Neural progenitor cell (in vitro differentiated cells): ENCODE measurements at regions not wholly inside any gene's neighbourhood (a gene's known extent, or its start where the extent isn't known, plus 50 kb on each side); places are given as distances from the start of the nearest gene placed in this dataset.
A peak's percentile ranks its signal among the peaks of the same experiment; 100 is the strongest.

Experiments used
- DNase-seq: peaks from one replicate; pipeline ENCODE4 v3.0.0-alpha.2; 2016; ENCODE audit warnings: low spot score
- H2AFZ ChIP-seq: fragments of 200-600 bp; sonication (generic); replicated peaks from 2 replicates; pipeline ENCODE4 v1.6.1; 2016; ENCODE audit warnings: antibody characterized with exemption
- H3F3A ChIP-seq: fragments of 200-600 bp; sonication (generic); 2 replicates; pipeline ENCODE4 v1.6.1; 2016; ENCODE audit warnings: antibody characterized with exemption, low read depth
- H3K27ac ChIP-seq: fragments of 200-600 bp; sonication (generic); 2 replicates; pipeline ENCODE4 v1.5.1; 2016; ENCODE audit warnings: mild to moderate bottlenecking
- H3K27me3 ChIP-seq: fragments of 200-600 bp; sonication (generic); 2 replicates; pipeline ENCODE4 v1.6.1; 2016; ENCODE audit warnings: mild to moderate bottlenecking, moderate library complexity
- H3K36me3 ChIP-seq: fragments of 200-600 bp; sonication (generic); 2 replicates; pipeline ENCODE4 v1.5.1; 2016
- H3K4me1 ChIP-seq: fragments of 200-600 bp; sonication (generic); 2 replicates; pipeline ENCODE4 v1.6.1; 2016; ENCODE audit warnings: mixed run types
- H3K4me2 ChIP-seq: fragments of 200-600 bp; sonication (generic); 2 replicates; pipeline ENCODE4 v1.6.1; 2016
- H3K4me3 ChIP-seq: fragments of 200-600 bp; sonication (generic); 2 replicates; pipeline ENCODE4 v1.5.1; 2016
- H3K79me2 ChIP-seq: fragments of 200-600 bp; sonication (generic); 2 replicates; pipeline ENCODE4 v1.6.1; 2016; ENCODE audit warnings: low read depth
- H3K9ac ChIP-seq: fragments of 200-600 bp; sonication (generic); 2 replicates; pipeline ENCODE4 v1.6.1; 2016
- H3K9me3 ChIP-seq: fragments of 200-600 bp; sonication (generic); 2 replicates; pipeline ENCODE4 v1.5.1; 2016; ENCODE audit warnings: low read depth
- H4K20me1 ChIP-seq: fragments of 200-600 bp; sonication (generic); 2 replicates; pipeline ENCODE4 v1.6.1; 2016; ENCODE audit warnings: low read depth
- H3K27ac Mint-ChIP-seq: 3 replicates; pipeline ENCODE4 v1.8.0; 2021; ENCODE audit warnings: mixed read lengths
- H3K27me3 Mint-ChIP-seq: 2 replicates; pipeline ENCODE4 v1.8.0; 2022; ENCODE audit warnings: low read depth, mild to moderate bottlenecking, inconsistent platforms, moderate library complexity, mixed read lengths; ENCODE audit not compliant: insufficient read depth
- H3K36me3 Mint-ChIP-seq: 3 replicates; pipeline ENCODE4 v1.8.0; 2021; ENCODE audit warnings: mixed read lengths
- H3K4me1 Mint-ChIP-seq: 3 replicates; pipeline ENCODE4 v1.8.0; 2021; ENCODE audit warnings: mixed read lengths
- H3K4me3 Mint-ChIP-seq: 3 replicates; pipeline ENCODE4 v1.8.0; 2021; ENCODE audit warnings: mild to moderate bottlenecking, moderate library complexity, mixed read lengths
- H3K9me3 Mint-ChIP-seq: 3 replicates; pipeline ENCODE4 v1.8.0; 2020; ENCODE audit warnings: mixed read lengths
- CTCF ChIP-seq: fragments of 200-600 bp; sonication (generic); IDR thresholded peaks from 2 replicates; pipeline ENCODE4 v1.5.1; 2017; ENCODE audit warnings: antibody characterized with exemption, mild to moderate bottlenecking
- EZH2 ChIP-seq: fragments of 200-600 bp; sonication (generic); IDR thresholded peaks from 2 replicates; pipeline ENCODE4 v1.6.1; 2017; ENCODE audit warnings: antibody characterized with exemption, mild to moderate bottlenecking, moderate library complexity
- EZH2phosphoT487 ChIP-seq: fragments of 200-600 bp; sonication (generic); IDR thresholded peaks from 2 replicates; pipeline ENCODE4 v1.6.1; 2017; ENCODE audit warnings: antibody characterized with exemption

DNA sequence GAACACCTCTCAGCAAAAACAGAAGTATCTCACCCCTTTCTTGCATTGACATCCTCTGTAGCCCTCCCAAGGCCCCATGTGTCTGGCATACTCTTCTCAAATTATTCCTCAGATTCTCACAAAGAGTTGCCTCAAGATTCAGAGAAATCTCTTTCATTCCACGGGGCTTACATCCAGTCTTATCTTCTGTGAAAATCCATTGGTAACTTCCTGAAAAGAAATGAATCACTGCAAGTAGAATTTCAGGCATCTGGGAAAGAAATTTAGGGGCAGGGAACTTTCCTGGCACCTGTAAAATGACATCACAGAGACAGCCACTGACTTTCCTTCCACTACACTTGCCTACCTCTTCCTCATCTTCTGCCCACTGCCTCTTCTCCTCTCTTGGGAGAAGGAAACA lies 182.5 kb upstream of the ARHGEF9 start:
- Histone ChIP-seq H3K79me2 (no peaks in the 10 kb centered on the region), H3F3A (no peaks in the 10 kb centered on the region), H3K4me2 (no peak overlapping the region), H3K4me3 (no peak overlapping the region), H3K27ac (no peak overlapping the region), H3K27me3 (no peaks in the 10 kb centered on the region), H3K9ac (no peak overlapping the region), H3K4me1 (no peaks in the 10 kb centered on the region), H2AFZ (no peak overlapping the region), H3K9me3 (no peaks in the 10 kb centered on the region), H3K36me3 (no peaks in the 10 kb centered on the region), H4K20me1 (no peaks in the 10 kb centered on the region)
- H3K9me3 Mint-ChIP-seq = peaks cover 3% of the 10 kb centered on the region
- peaks cover 2% of the 10 kb centered on the region for H3K4me1 Mint-ChIP-seq
- H3K36me3 Mint-ChIP-seq = no peaks in the 10 kb centered on the region
- no peak for DNase-seq
- no peak overlapping the region for H3K4me3 Mint-ChIP-seq
- H3K27ac Mint-ChIP-seq = no peak overlapping the region
- no peak for TF ChIP-seq EZH2phosphoT487
- no peak for TF ChIP-seq EZH2
- TF ChIP-seq CTCF = no peak
- H3K27me3 Mint-ChIP-seq = no peaks in the 10 kb centered on the region

DNA sequence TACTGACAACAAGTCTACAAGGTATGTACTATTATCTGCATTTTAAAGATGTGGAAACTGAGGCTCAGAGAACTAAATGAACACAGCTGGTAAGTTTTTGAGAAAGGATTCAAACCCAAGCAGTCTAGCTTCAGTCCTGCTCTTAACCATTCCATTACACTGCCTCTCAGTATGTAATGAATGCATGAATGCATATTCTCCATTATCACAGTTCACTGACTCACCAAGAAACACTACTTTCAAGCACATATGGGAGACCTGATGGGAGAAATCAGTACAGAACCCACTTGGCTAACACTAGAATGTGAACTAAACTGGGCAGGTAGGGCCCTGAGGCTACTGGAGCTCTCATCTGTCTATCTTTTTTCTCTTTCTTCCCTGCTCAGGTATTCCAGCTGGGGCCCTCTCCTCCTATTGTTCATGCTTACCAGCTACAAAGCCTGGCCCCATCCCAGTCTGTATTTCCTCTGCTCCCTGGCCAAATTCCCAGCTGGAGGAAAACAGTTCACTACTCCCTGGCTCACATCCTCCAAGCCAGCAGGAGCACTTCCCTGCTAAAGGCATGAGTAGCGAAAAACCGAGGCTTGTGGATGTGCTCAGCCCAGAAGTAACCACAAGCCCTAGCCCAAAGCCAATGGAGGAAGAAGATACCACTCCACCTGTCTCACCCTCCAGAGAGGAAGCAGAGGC lies 178.2 kb upstream of the ARHGEF9 start:
- no peaks in the 10 kb centered on the region for H3K79me2 ChIP-seq
- Mint-ChIP-seq H3K4me1 (peaks cover 15% of the 10 kb centered on the region), H3K9me3 (no peaks in the 10 kb centered on the region), H3K4me3 (no peak overlapping the region), H3K36me3 (no peaks in the 10 kb centered on the region), H3K27me3 (no peaks in the 10 kb centered on the region), H3K27ac (no peak overlapping the region)
- no peak overlapping the region for H3K4me3 ChIP-seq
- H3K4me2 ChIP-seq = no peak overlapping the region
- H2AFZ ChIP-seq = no peak overlapping the region
- H3K9ac ChIP-seq = no peak overlapping the region
- peaks cover 15% of the 10 kb centered on the region for H3F3A ChIP-seq
- TF ChIP-seq CTCF (no peak), EZH2 (no peak), EZH2phosphoT487 (no peak)
- no peaks in the 10 kb centered on the region for H3K9me3 ChIP-seq
- H3K27ac ChIP-seq = no peak overlapping the region
- no peak for DNase-seq
- no peaks in the 10 kb centered on the region for H3K27me3 ChIP-seq
- H4K20me1 ChIP-seq = no peaks in the 10 kb centered on the region
- no peaks in the 10 kb centered on the region for H3K36me3 ChIP-seq
- peaks cover 13% of the 10 kb centered on the region for H3K4me1 ChIP-seq

DNA sequence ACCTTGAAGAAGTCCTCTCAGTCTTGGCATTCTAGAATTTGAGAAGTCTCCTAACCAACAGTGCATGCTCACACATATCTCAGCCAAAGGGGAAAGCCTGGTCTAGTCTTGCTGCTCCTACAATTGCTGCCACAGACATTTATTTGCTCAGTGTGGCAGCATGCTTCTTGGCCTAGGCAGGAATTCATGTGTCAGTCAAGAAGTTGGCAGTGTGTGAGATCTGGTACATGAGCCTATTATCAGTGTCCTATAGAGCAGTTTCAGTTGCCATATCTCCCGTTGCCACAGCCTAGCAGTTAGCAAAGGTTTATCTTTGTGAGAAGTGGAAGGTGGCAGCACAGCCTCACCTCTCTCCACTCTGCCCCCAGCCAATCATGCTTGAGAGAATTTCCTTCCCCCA lies 176.9 kb upstream of the ARHGEF9 start:
- no peaks in the 10 kb centered on the region for H4K20me1 ChIP-seq
- H3K27ac ChIP-seq = no peak overlapping the region
- no peaks in the 10 kb centered on the region for H3K9me3 ChIP-seq
- no peak overlapping the region for H2AFZ ChIP-seq
- no peak overlapping the region for H3K4me3 Mint-ChIP-seq
- peaks cover 2% of the 10 kb centered on the region for H3K9me3 Mint-ChIP-seq
- TF ChIP-seq EZH2 = no peak
- H3K4me1 ChIP-seq = peaks cover 13% of the 10 kb centered on the region
- H3K27ac Mint-ChIP-seq = no peak overlapping the region
- no peak overlapping the region for H3K4me3 ChIP-seq
- no peak overlapping the region for H3K9ac ChIP-seq
- H3K4me2 ChIP-seq = no peak overlapping the region
- no peaks in the 10 kb centered on the region for H3K27me3 ChIP-seq
- H3K36me3 ChIP-seq = no peaks in the 10 kb centered on the region
- no peaks in the 10 kb centered on the region for H3K79me2 ChIP-seq
- H3F3A ChIP-seq = peaks cover 15% of the 10 kb centered on the region
- no peaks in the 10 kb centered on the region for H3K36me3 Mint-ChIP-seq
- no peak for DNase-seq
- no peaks in the 10 kb centered on the region for H3K27me3 Mint-ChIP-seq
- H3K4me1 Mint-ChIP-seq = peaks cover 15% of the 10 kb centered on the region

- Histone ChIP-seq H4K20me1 (no peaks in the 10 kb centered on the region), H3K9me3 (no peaks in the 10 kb centered on the region), H3K4me2 (peak overlapping the region; percentile 47), H3F3A (peaks cover 15% of the 10 kb centered on the region), H2AFZ (no peak overlapping the region), H3K27ac (peak overlapping the region; percentile 74), H3K27me3 (no peaks in the 10 kb centered on the region), H3K4me3 (no peak overlapping the region), H3K36me3 (no peaks in the 10 kb centered on the region), H3K79me2 (no peaks in the 10 kb centered on the region), H3K4me1 (peaks cover 13% of the 10 kb centered on the region), H3K9ac (no peak overlapping the region)
- H3K9me3 Mint-ChIP-seq = peaks cover 2% of the 10 kb centered on the region
- TF ChIP-seq EZH2 = no peak
- no peak for TF ChIP-seq CTCF
- no peak for TF ChIP-seq EZH2phosphoT487
- DNase-seq = peak; percentile 50
- H3K27ac Mint-ChIP-seq = peak overlapping the region; percentile 28
- H3K27me3 Mint-ChIP-seq = no peaks in the 10 kb centered on the region
- H3K36me3 Mint-ChIP-seq = no peaks in the 10 kb centered on the region
- no peak overlapping the region for H3K4me3 Mint-ChIP-seq
- peaks cover 15% of the 10 kb centered on the region for H3K4me1 Mint-ChIP-seq
Observed at GRCh38 chrX:63959975-63960374, 175.0 kb upstream of the ARHGEF9 start.
